ENCODE measurements at regions not wholly inside any gene's neighbourhood (a gene's known extent, or its start where the extent isn't known, plus 50 kb on each side); places are given as distances from the start of the nearest gene placed in this dataset.

DNA sequence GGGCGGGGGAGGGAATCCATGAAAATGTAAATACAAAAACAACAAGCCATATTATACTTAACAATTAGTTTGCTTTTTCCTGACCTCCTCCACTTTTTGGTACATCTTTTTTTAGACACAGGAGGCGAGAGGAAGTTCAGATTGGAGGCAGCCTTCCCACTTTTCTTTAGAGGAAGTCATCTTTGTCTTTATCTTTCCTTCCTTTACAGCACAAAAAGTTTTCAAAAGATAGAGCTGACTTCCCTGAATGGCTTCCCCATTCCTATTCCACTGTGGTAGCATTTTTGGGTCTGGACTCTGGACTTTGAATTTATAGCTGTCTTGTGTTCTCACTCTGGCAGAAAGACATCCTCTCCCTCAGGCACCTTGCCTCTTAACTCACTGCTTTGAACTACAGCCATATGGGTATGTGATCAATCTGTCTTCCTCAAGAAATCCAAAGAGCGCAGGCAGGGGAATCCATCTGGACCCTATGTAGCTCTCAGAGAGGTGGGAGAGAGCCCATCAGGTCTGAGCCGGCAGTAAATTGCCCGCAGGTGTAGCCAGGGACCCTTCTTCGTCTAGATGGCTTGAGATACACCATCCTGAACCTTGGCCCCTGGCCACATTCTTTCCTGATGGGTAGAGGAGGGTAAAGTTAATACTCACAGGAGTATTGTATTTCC, 101.9 kb downstream of the AQP4 start:
- H3K4me3 ChIP-seq (ENCODE audit: low read length), result no peak overlapping the region
- no peak for TF ChIP-seq ZNF274 (IDR thresholded peaks at IDR 0.05; ENCODE audit: low read depth, low read length)

DNA sequence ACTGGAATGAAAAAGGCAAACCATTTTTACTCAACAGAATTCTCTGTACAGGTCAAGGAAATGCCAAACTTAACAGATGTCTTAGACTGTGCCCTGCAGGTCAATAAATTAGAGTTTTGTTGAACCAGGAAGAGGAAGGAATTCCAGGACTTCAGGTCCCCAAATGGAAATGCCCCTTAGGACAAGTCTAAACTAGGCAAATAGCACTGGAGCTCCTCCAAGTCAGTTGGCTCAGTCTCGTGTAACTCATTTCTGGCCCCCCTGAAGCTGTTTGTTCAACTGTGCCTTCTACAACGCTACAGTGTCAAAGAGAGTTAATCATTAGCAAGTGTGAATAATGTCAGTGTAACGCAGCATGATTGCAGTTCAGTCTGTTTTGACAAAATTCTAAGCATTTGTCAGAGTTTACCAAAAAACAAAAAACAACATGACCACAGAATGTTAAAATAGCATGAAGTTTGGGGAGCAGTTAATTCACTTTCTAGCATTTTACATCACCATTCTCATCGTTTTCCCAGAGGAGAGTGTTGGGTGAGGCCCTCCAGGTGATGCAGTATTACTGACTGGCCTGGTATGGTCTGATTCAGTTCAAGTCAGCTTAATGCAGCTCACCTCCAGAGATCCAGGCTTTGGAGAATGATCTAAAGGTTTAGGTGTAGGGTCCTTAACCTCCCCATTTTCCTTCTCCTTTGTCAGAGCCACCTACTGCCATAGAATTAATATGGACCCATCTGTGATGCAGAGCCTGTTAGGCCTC, 108.1 kb downstream of the AQP4 start:
- TF ChIP-seq ZNF274 (IDR thresholded peaks at IDR 0.05; ENCODE audit: low read depth, low read length), result no peak
- H3K4me3 ChIP-seq (ENCODE audit: low read length), result no peak overlapping the region

DNA sequence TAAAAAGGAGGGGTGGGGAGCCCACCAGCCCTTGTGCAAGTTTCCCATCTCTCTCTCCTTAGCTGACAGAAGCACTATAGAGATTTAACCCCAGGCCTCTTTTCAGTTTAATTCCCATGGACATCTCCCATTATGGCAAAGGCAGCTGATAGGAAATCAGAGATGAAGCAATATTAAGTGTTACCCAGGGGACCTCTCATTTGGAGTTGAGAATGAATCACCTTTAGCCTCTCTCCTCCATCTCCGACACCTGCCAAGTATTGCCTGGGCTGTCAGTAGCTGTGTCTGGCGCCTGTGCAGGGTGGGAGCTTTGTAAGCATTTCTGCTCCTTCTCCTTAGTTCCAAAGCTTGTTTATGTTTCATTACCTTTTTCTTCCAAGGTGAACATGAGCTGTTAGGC, 109.0 kb downstream of the AQP4 start:
- no peak for TF ChIP-seq ZNF274 (IDR thresholded peaks at IDR 0.05; ENCODE audit: low read depth, low read length)
- no peak overlapping the region for H3K4me3 ChIP-seq (ENCODE audit: low read length)

DNA sequence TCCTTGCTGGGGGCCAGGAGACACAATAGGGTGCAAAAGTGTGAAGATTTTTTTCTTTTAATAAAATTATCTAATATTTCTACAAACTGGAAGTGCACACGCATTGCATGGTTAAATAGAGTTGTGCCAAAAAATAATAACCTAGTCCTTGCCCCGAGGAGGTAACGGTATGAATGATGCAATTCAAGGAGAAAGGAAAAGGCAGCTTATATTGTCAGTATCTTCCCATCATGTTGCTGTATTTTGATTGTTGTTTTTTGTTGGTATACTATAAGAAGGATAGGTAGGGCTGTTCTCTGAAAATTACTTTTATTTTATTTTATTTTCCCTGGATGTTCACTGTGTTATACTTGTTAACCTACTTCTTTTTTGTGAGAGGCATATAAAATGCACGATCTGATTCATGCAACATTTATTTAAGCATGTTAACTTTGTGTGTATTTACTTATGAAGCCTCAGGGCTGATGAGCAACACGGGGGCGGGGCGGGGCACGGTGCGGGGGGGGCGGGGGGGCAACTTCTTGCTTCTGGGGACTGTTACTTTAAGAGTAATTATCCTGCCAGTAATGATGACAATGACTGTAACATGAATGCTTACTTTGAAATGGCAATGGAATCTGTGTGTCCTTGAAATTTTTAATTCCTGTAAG, 118.6 kb downstream of the AQP4 start:
- TF ChIP-seq ZNF274 (IDR thresholded peaks at IDR 0.05; ENCODE audit: low read depth, low read length), result no peak
- no peak overlapping the region for H3K4me3 ChIP-seq (ENCODE audit: low read length)

DNA sequence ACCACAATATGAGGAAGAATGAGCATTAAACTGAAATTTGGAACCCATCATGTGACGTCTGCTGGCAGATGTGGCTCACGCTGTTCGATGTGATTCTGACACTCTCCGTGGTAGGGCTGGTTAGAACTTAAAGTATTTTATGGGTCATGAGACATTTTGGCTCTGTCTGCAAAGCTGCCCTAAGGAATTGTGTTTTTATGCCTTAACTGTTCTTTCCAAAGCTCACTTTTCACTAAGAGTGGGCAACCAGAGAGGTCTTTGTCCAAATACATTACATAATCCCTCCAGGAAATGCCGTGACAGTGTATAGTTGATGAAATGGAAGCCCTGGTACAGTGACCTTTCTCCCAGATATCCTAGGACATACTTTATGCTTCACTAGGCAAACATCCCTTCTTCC, 119.1 kb downstream of the AQP4 start:
- TF ChIP-seq ZNF274 (IDR thresholded peaks at IDR 0.05; ENCODE audit: low read depth, low read length), result no peak
- no peak overlapping the region for H3K4me3 ChIP-seq (ENCODE audit: low read length)

DNA sequence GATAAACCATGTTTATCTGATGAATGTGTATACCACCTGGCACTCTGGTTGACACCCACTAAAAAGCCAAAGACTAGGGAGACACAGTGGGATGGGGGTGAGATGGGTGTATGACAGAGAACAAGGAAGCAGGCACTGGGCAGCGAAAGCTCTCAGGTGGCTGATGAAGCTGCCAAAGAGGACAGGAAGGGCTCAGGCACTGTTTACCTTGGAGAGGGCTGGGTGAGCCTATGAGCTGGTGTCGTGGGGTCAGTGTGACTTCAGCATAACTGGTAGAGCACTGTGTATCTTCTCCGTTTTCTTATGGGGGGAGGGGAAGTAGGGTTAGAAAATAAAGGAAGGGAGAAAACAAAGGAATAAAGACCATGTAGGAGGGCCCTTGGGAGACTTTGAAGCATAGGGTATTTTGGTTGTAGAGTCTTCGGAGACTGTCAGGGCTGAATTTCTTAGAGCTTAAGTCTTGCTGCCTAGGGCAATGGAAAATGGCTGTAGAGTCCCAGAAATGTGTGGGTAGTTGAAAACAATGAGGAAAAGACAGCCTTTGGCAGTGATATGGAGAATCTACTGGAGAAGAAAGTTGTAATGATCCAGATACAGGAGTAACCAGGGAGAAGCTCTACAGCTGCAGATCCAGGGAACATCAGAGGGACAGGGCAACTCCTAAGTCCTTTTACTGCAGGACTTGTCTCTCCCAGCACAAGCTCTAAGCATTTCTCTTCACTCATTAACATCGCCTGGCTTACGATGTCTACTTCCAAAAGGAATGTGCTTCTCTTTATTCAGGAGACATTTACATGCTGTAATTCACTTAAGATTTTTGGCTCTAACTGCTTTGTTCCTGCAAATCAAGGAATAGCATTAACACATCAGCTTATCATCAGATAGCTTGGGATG, 120.0 kb downstream of the AQP4 start:
- no peak for TF ChIP-seq ZNF274 (IDR thresholded peaks at IDR 0.05; ENCODE audit: low read depth, low read length)
- H3K4me3 ChIP-seq (ENCODE audit: low read length), result no peak overlapping the region

DNA sequence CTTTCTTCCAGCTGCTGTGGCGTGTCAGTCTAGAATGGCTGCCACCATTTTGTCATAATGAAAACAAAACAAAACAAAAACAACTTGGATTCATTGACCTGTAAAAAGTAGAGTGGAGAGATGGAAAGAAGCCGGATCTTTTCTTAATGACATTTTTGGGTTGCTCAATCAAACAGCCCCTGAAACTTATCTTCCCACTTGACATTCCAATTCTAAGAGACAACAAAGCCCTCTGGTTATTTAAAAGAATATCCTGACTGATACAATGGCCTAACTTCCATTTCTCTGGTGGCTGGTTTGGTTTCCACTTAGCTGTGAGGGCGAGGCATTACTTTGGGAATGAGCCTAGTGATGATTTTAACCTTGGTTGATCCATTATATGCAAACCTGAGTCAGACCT, 123.7 kb downstream of the AQP4 start:
- H3K4me3 ChIP-seq (ENCODE audit: low read length), result no peak overlapping the region
- TF ChIP-seq ZNF274 (IDR thresholded peaks at IDR 0.05; ENCODE audit: low read depth, low read length), result no peak

DNA sequence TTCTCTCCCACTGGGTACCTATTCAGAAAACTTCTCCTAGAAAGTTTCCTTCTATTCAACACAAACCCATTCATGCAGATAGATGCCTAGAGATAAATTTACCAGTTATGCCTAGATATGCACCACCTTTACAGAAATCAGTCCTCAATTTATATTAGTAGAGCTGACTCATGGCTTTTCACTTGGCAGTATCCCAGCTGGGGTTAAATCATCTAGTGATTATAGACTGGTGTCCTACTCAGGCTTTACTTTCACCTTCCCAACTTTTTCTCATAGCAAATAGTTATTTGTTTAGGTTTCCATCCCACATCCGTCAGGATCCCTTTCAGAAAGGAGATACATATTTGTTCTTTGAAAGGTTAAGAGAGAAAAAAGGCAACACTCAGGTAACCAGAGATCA, 124.5 kb downstream of the AQP4 start:
- no peak overlapping the region for H3K4me3 ChIP-seq (ENCODE audit: low read length)
- no peak for TF ChIP-seq ZNF274 (IDR thresholded peaks at IDR 0.05; ENCODE audit: low read depth, low read length)

DNA sequence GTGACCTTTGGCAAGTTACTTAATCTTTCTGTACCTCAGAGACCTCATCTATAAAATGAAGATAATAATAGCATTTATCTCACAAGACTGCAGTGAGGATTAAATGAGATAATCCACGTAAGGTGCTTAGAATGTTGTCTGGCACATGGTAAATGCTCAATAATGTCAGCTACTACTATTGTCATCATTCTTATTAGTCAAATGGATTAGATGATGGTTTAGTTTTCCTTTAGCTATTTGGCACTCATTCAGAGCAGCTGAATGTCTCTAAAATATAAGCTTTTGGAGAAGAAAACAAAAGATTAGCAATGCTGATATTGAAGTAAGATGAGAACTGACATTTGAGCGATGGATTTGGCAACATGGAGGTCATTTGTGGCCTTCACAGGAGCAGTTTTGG, 125.1 kb downstream of the AQP4 start:
- no peak overlapping the region for H3K4me3 ChIP-seq (ENCODE audit: low read length)
- TF ChIP-seq ZNF274 (IDR thresholded peaks at IDR 0.05; ENCODE audit: low read depth, low read length), result no peak

DNA sequence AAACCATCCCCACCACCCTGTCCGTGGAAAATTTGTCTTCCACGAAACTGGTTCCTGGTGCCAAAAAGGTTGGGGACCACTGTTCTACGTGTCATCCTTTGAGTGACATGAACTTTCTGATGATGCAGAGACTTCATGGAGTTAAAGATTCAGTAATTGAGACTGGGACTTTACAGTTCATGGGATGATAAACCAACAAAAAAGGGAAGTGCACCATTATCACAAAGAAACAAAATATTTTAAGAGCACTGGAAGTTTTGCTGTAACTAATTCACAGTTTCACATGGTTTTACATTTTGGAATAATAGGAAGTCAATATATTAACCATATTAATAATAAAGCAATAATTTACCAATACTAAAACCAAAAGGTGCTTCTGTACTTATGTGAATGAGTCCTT, 126.8 kb downstream of the AQP4 start:
- TF ChIP-seq ZNF274 (IDR thresholded peaks at IDR 0.05; ENCODE audit: low read depth, low read length), result no peak
- no peak overlapping the region for H3K4me3 ChIP-seq (ENCODE audit: low read length)

DNA sequence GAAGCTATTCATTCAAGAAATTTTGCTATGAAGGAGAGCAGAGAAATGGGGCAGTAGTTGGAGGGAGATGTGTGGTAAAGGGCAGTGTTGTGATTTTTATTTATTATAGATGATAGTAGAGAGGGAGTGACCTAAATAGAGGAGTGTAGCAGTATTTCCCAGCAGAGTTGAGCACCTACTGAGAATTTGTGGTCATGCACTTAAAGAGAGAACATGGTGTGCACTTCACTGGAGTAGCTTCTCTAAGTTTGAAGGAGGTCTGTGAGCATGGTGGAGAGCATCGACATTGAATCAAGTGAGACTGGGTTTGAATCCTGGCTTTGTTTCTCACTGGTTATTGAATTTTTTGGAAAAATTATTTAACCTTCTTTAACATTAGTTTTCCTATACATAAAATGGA, 129.2 kb downstream of the AQP4 start:
- no peak for TF ChIP-seq ZNF274 (IDR thresholded peaks at IDR 0.05; ENCODE audit: low read depth, low read length)

DNA sequence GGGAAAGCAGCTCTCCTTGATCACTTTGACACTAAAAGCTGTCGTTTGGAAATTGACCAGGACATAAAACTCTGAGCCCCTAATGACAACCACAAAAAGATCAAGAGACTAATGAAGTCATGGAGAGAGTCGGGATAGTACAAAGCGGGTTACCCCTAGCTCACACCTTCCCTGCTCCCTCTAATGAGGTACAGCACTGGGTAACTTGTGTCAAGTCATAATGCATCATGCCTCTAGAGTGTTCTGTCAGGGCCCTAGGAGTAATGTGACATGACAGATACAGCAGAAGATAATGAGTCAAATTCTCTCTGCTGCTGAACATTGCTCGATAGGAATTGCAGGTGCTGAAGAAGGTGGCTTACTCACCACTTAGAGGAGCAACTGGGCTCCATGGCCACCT, 130.7 kb downstream of the AQP4 start:
- no peak for TF ChIP-seq ZNF274 (IDR thresholded peaks at IDR 0.05; ENCODE audit: low read depth, low read length)
- no peak overlapping the region for H3K4me3 ChIP-seq (ENCODE audit: low read length)

More for the DNA sequence above, 129.2 kb downstream of the AQP4 start:
- no peak overlapping the region for H3K4me3 ChIP-seq (ENCODE audit: low read length)

DNA sequence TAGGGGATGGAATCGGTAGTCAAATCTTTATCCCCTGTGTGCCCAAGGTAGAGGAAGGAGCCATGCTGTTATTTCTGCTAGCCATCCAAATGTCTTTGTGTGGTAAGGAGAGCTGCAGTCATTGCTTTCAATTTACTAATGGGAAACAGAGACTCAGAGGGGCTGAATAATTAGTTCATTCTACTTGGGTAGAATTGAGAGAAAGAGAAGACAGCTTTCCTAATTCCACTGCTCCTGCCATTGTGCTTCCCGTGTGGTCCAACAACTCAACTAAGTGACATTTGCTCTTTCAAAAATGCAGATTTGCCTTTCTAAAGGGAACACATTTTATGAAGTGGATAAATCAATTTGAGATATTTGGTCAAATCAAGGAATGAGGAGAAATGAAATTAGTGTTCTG, 136.1 kb downstream of the AQP4 start:
- no peak for TF ChIP-seq ZNF274 (IDR thresholded peaks at IDR 0.05; ENCODE audit: low read depth, low read length)
- no peak overlapping the region for H3K4me3 ChIP-seq (ENCODE audit: low read length)

DNA sequence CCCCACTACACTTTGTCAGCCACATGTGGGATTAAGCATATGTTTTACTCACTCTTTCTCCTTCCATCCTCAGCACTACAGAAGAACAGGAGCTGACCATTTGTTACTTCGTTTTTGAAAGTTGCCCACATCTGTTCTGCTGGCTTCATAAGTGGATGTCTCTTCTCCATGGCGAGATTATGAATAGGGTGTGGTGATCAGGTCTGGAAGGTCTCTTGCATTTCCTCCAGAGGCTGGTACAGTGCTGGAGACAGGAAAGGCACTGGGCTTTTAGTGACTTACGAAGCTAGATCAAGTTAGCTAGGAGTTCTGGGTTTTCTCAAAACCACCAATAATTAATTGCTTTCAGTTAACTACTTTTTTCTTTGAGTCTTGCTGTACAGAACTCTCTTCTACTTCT, 136.5 kb downstream of the AQP4 start:
- H3K4me3 ChIP-seq (ENCODE audit: low read length), result no peak overlapping the region
- TF ChIP-seq ZNF274 (IDR thresholded peaks at IDR 0.05; ENCODE audit: low read depth, low read length), result no peak
